GM21526 (cell line): ENCODE measurements at regions not wholly inside any gene's neighbourhood (a gene's known extent, or its start where the extent isn't known, plus 50 kb on each side); places are given as distances from the start of the nearest gene placed in this dataset.
A peak's percentile ranks its signal among the peaks of the same experiment; 100 is the strongest.
"Not testable (repeated sequence)": the region's sequence is repeated elsewhere in the genome, so short reads cannot be mapped to it uniquely, and the experiment has no call there.

ENCODE experiments used
- ATAC-seq: cut with Tn5 transposase; IDR thresholded peaks from one replicate; pipeline ENCODE4 v1.9.1; 2021; ENCODE audit warnings: moderate library complexity; ENCODE audit not compliant: unreplicated experiment, low FRiP score

- ATAC-seq, result no peak
Observed at GRCh38 chr4:129968778-129969177, 872.8 kb downstream of the C4orf33 start.

- no peak for ATAC-seq
Observed at GRCh38 chr4:129970801-129971200, 874.8 kb downstream of the C4orf33 start.

- ATAC-seq, result no peak
Observed at GRCh38 chr4:129971419-129971818, 875.5 kb downstream of the C4orf33 start.

- no peak for ATAC-seq
Observed at GRCh38 chr4:129972257-129972656, 876.3 kb downstream of the C4orf33 start.

GRCh38 chr4:129974730-129975129, 878.8 kb downstream of the C4orf33 start:
- no peak for ATAC-seq

- no peak for ATAC-seq
Observed at GRCh38 chr4:129978315-129978714, 882.4 kb downstream of the C4orf33 start.

- ATAC-seq, result no peak
Observed at GRCh38 chr4:129988957-129989356, 893.0 kb downstream of the C4orf33 start.

GRCh38 chr4:129994715-129995114, 898.8 kb downstream of the C4orf33 start:
- no peak for ATAC-seq

GRCh38 chr4:129998436-129999150, 902.6 kb downstream of the C4orf33 start:
- ATAC-seq, result no peak

- ATAC-seq, result no peak
Observed at GRCh38 chr4:129999156-129999555, 903.2 kb downstream of the C4orf33 start.

GRCh38 chr4:130008461-130008860, 912.5 kb downstream of the C4orf33 start:
- no peak for ATAC-seq

GRCh38 chr4:130012806-130013205, 916.9 kb downstream of the C4orf33 start:
- not testable (repeated sequence) for ATAC-seq

- ATAC-seq, result no peak
Observed at GRCh38 chr4:130021706-130022105, 925.8 kb downstream of the C4orf33 start.

GRCh38 chr4:130023088-130023487, 927.1 kb downstream of the C4orf33 start:
- ATAC-seq, result no peak

GRCh38 chr4:130025701-130026100, 929.7 kb downstream of the C4orf33 start:
- ATAC-seq, result no peak

GRCh38 chr4:130026185-130026584, 930.2 kb downstream of the C4orf33 start:
- ATAC-seq, result no peak

- ATAC-seq, result no peak
Observed at GRCh38 chr4:130027973-130028372, 932.0 kb downstream of the C4orf33 start.

GRCh38 chr4:130028552-130028951, 932.6 kb downstream of the C4orf33 start:
- ATAC-seq, result peak; percentile 86

GRCh38 chr4:130029442-130029841, 933.5 kb downstream of the C4orf33 start:
- no peak for ATAC-seq

GRCh38 chr4:130031858-130032257, 935.9 kb downstream of the C4orf33 start:
- ATAC-seq, result no peak

- not testable (repeated sequence) for ATAC-seq
Observed at GRCh38 chr4:130033657-130034056, 937.7 kb downstream of the C4orf33 start.

GRCh38 chr4:130034876-130035275, 938.9 kb downstream of the C4orf33 start:
- no peak for ATAC-seq

- no peak for ATAC-seq
Observed at GRCh38 chr4:130035391-130035790, 939.4 kb downstream of the C4orf33 start.
